ENCODE measurements at regions not wholly inside any gene's neighbourhood (a gene's known extent, or its start where the extent isn't known, plus 50 kb on each side); places are given as distances from the start of the nearest gene placed in this dataset.
A peak's percentile ranks its signal among the peaks of the same experiment; 100 is the strongest.

DNA sequence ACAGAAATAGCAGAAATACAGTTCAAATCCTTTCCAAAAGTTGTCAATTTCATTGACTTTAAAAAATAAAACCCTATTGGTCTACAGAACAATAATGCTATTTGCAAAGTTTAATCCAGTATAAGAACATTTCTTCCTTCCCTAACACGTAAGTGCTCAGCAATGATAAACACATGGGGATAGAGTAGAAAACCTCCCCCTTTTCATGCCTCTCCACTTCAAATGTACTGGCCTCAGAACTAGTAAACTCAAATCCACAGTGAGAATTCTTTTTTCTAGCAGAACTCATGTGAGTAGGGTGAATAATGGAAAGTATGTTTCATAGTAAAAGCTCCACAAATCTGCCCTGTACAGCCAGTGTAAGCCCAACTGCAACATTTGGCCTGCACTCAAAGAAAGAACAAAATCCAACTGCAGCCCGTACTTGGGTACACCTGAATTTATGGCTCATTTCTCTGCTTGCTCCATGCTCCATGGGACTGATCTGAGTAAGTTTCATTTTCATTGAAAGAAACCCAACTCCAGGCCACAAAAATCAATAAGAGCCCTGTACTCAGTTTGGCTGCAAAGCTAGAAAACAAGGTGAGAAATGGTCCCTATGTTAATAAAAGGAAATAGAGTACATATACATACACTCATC is 115.0 kb upstream of the RMDN2 start:
- no peak for DNase-seq

DNA sequence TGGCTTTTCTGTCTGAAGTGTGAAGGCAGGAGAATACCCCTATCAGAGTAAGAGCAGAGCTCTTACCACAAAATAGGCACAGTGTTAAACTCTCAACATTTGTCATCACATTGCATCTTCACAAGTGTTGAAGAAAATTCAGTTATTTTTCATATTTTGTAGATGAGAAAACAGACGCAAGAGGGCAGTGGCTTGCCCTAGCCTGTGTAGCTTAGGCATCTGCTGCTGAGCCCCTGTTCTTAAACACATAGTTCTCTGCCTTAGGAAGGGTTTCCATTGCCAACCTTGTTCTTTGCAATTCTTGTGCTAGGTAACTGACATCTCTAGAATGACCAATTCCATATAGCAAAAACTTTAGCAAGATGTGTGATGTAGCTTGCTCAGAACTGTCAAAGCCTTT is 112.7 kb upstream of the RMDN2 start:
- no peak for DNase-seq

DNA sequence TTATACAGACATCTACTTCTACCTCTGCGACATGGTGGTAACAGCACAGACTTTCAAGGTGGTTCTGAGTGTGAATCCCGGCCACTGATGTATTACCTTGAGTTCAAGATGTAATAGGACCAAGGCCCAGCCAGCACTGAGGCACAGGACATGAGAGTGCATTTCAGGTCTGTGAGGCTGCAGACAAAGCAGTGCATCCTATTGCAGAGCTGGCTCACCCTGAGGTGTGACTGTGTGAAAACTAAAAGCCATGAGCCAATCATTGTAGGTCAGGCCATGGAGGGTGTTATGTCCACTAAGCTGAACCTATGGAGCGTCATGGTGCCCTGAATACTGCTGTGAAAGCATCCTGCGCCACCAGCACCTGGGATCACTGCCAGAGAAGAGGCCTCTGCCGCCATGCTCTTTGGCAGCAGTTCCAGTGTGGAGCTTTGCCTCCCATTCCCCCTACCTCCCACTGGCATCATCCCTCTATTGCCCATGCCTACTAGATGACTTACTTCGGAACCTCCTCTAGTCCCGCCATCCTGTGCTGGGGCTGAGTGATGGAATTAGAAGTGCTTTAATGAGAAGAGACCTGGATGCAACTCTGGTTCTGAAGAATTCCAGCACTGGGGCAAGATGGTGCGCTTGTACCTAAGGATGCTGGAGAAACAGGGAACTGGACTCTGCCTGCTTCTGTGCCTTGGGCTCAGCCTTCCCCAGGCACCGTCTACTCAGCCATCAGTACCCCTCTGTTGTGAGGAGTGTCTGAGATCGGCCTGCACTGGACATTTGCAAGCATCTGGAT is 112.0 kb upstream of the RMDN2 start:
- no peak for DNase-seq

DNA sequence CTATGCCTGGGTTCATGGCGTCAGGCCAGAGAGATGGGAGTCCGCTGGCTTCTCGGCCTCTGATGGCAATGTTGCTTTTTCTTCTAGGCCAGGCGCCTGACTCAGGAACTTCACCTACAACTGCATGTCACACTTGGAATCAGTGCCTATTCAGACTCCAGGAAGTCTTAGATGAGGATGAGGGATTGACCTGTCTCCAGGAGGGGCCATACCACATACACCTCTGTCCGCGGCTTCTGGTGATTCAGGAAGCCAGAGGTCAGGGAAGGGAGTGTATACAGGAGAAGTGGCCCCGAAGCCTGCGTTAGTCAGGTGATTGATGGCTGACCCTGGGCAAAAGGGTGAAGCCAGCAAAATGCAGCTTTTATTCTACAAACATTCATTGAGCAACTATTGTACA is 109.1 kb upstream of the RMDN2 start:
- DNase-seq: no peak

DNA sequence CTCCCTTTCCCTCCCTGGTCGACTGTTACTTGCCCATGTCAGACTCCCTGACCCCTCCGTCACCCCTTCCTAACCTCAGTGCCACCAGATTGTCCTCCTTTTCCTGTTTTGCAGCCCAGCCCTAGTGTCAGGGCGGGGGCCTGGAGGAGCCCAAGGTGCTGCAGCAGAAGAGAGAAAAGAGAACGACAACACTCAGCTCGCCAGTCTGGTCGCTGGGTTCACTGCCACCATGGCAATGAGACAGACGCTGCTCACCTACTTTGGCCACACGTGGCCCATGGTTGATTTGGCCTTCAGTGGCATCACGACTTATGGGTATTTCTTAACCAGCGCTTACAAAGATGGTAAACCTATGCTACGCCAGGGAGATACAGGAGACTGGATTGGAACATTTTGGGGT is 108.4 kb upstream of the RMDN2 start:
- DNase-seq: no peak

DNA sequence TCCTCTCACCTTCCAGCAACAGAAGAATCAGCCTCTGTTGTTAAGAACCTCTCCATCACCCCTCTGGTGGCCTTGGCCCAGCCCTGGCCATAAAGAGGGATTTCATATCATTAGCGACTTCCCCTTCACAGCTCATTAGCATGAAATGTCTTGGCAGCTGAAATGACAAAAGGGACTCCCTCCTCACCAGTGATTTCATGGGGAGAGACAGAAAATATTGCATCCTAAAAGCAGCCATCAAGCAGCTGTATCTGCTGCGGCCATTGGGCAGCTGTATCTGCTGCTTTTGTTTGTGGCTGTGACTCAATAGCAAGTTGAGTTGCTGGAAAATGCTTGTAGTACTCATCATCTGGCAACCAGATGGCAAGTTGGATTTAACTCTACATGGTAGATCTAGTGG is 105.9 kb upstream of the RMDN2 start:
- no peak for DNase-seq

DNA sequence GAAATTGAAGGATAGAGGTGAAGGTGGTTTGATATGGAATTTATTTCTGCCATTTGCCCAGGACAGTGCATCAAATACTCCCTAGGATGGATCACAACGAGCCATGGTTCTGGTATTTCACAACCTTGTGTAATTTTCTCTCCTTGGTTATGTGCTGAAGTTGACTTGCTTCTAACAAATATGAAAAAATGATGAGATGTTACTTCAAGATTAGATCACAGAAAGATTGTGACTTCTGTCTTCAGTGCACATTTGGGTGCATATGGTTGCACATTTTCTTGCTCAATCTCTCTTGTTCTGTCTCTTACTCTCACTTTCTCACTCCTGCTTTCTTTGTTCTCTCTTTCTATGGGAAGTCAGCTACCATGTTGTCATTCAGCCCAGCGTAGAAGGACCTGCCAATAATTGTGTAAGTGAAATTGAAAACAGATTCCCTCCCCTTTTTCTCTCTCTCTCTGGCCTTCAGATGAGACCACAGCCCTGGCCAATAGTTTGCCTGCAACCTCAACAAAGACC is 104.6 kb upstream of the RMDN2 start:
- no peak for DNase-seq

DNA sequence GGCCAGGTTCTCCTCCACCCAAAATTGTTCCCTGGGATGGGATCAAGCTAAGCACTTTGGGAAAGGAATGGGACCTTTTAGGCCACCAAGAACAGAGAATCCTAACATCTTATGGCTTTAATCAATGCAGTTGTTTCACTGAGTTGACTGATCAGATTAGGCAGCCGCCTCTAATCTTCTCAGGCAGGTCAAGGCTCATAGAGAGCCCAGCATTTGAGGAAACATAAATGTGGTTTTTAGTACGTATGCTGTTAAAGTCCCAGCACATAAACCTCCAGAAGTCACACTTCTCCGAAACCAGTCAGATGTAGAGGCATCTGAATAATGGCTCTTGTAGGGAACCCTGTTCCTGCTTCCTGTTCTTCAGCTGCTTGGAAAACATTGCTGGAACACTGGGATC is 99.5 kb upstream of the RMDN2 start:
- DNase-seq: no peak

DNA sequence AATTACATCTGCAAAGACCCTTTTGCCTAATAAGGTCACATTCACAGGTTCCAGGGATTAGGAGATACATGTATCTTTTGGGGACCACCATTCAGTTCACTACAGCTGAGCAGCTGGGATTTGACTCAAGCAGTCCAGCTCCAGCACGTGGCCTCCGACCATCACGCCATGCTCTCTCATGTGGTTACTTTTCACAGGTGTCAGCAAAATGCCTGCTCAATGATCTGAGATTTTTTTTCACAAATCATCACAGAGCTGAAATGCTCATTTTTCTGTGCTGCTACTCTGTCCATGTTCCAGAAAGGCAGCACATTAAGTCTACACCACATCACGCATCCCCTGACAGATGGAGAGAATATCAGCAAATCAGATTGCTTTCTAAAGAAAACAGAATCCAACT is 98.5 kb upstream of the RMDN2 start:
- DNase-seq: no peak

DNA sequence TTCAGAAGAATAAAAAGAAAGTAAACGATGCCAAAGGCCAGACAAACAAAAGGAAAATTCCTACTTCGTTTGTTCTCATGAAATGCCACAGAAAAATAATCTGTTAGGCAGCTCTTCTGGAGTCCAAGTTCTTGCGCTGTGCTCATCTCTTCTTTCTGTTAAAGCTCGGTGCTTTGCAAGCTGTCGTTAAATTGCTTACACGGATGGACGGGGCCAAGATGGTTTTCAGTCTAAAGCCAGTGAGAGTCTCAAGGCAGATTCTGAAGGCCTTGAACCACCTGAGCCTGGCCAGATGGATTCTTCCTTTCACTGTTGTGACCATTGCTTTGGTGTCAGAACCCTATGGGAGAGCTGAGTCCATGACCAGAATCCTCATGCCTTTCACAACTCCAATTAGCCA is 97.6 kb upstream of the RMDN2 start:
- DNase-seq: no peak

DNA sequence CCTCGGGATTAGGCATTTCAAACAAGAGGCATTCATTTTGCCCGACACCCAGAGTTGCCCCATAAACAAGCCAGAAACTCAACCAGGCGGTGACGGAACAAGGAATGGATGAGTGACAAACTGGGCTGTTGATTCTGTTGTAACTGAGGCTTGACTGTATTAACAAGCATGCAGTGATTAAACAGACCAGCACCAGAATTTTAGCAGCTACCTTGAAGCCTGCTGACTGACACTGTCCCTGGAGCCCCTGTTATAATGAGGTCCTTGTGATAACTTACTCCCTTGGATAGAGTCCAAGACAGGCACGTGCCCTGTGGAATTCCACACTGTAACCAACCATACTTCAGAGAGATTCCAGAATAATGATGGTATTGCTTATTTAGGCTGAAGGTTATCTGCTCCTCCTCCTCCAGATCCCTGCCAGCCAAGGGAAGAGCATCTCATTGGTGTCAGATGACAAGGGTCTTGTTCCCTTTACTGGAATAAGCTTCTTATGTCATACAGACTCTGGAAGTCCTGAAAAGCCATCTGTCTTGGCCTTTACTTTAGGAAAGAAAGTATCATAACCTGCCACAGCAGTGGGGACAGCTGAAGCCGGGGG is 97.1 kb upstream of the RMDN2 start:
- DNase-seq: peak; percentile 42

DNA sequence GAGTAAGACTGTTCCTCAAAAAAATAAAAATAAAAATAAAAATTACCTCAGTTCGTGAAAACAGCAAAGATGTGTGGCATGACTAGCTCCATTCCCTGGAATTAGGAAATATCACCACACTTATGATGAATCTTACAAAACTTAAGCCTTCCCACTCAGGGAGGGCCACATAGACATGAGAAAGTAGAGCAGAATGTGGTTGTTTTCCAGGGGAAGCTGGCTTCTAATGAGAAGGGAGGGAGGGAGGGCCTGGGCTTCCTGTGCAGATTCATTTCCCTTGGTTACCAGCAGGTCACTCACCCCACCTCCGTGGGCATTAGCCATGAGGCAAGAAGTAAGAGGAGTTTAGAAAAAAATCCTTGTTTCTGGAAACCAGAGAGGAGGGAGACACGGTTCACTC is 95.9 kb upstream of the RMDN2 start:
- DNase-seq: no peak

DNA sequence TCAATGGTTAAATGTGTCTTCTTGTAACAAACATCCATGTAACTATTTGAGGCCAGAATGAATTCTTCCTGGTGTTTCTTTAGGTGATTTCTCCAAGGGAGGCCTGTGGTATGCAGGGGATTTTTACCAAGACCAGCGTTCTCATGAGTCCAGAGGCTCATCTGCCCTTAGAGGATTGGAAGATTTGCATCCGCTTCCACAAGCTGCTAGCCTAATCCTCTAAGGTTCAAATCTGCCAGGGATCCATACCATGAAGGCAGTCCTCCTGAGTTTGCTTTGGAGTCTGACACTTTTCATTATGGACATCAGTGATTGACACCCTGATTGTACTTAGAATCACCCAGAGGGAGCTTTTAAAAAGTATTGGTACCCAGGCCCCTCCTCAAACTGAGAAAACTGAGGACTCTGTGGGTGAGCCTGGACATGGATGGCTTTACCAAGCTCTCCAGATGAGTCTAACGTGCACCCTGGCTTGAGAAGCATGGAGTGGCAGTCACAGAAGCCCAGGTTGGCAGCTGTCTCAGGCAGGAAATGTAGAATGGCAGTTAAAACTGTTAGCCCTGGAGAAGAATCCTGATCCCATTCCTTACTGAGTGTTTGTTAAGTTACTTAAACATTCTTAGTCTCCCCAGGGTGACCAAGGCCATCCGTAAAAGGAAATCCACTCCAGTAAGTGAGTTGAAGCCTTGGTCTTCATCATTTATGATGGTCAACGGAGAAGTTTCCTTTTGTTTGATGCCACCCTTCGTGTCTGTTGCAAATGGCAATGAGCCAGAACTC is 95.3 kb upstream of the RMDN2 start:
- DNase-seq: no peak

DNA sequence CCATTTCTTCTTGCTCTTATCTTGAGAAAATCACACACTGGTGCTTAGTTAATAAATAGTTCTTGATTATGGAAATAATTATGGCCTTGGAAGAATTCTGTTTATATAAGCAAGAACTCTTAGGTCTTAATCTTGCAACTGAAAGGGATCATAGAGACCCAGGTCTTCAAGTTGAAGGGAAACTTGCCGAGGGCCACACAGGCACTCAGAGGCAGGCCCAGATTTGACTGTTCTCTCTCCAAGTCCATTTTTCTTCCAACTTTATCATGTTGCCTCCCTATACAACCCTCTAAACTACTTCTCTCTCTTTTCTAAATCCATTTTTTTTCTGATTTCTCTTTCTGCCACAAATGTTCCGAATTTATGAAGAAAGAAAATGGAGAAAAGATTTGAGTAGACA is 94.5 kb upstream of the RMDN2 start:
- DNase-seq: no peak

DNA sequence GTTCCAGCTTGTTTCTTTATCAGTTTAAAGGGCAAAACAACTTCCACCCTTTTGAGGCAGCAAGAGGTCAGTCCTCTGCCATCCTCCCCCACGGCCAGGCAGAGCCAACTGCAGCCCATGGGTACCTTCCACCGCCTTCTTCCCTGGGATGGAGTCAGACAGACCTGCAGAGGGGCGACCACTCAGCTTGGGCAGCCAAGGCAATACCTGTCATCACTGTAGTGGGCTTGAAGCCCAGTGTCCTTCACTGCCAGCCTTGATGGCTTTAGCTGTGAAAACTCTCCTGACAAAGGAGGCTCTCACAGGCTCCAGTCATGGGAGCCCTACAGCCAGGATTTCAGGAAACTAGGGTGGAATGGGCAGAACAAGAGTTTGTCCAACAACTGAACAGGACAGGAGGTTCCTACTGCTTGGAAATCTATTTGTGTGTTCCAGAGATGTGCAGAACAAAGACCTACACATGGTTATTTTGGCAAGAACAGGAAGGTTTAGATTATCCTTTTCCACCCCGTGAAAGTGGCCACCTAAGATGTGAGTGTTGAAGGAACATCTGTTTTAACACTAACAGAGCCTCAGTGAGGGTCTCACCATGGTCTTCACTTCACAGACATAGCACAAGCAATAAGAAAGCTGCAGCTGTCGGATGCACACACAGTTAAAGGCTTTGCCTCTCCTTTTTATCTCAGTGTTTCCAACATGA is 93.9 kb upstream of the RMDN2 start:
- no peak for DNase-seq

DNA sequence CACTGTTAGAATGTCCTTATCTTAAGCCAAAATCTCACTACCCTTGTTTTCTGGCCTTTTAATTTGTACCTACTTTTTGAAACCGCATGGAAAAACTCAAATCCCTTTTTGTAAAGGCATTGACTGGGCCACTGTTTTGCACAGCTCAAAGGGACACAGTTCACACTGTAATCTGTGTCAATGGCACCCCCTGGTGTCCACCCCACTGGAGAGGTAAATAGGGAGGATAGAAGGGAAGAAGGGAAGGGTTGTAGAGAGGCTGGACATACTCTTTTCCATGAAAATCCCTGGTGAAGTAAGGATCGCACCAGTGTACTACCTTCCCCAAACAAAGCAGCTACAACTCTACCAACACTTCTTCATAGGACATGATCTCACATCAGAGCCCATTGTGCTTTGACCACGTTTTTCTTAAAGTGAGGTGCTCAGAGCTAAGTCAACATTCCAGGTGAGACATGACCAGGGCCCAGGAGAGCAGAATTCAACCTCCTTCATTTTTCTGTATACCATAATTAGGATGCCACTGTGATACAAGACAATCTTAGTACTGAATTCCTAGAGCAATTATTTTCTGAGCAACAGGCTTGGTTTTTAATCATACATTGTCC is 92.4 kb upstream of the RMDN2 start:
- peak; percentile 54 for DNase-seq

DNA sequence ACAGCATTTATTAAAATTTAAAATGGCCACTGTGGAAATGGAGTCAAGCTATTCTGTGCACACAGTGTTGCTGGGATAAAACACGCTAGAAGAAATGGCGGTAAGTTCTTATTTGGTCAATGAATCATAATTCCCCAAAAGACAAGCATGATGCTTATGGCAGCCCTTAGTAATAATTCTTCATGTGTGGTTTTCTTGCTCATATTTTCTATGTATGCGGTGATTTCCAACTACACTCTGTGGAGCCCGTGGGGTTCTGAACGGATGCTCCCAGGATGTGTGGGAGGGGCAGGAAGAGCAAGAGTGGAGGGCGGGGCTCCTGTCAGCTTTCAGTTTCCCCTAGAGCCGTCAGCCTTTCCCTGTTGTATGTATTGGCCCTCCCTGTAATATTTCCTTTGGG is 91.7 kb upstream of the RMDN2 start:
- DNase-seq: no peak

DNA sequence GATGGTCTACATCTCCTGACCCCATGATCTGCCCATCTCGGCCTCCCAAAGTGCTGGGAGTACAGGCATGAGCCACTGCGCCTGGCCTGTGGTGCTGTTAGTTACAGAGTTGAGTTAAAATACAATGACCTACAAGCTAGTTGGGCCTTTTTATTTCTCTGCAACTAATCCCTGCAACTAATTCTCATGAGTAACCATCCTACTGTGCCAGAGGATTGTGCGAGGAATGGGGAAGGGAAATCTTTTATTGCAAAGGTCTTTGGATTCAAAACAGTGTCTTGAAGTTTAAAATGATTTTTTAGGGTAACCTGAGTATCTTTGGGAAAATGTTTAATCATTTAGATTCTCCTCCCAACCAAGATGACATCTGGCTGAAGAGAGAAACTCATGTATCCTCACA is 88.8 kb upstream of the RMDN2 start:
- no peak for DNase-seq

DNA sequence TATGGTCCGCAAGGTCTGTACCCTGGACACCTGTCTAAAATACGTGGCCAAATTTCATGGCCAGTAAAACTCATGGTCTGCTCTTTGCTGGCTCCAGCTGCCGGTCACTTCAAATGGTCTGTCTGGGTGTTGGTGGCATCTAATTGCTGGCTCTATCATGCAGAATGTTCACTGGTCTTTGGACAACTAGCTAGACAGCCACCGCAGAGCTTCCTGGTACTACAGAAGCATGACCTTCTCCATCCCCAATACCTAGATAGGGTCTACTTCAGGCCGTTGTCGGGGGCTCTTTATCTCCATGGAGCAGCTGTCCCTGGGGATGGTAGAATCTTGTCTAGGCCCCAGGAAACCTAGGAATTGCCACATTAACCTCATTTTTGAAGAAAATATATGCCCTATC is 88.4 kb upstream of the RMDN2 start:
- DNase-seq: no peak

DNA sequence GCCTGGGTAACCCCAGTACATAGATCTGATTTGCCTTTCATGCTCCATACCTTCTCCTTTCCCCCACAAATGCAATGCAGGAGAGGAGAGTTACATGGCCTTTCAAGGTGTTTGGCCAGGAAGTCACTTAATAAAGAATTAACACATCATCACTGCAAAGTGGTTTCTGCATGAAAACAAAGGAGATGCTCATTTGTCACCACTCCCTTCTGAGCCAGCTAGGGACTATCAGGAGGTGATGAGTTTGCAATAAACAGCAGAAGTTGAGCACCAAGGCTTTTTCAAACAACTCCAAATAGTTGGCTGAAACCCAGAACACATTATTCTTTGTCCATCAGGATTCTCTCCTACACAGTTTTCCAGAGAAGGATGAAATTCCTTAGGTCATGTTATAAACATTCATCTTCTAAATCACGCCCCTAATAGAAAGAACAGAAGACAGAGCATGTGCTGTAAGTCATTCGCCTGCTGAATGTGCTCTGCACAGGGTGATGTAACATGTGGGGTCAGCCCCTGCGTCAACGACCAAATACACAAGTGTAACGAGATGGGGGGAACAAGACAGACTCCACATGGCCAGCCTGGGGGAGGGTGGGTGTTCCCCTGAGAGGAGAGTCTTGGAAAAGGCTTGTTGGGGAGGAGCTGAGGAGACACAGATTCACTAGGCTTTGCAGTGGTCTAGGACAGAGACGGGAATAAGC is 87.3 kb upstream of the RMDN2 start:
- peak; percentile 41 for DNase-seq

DNA sequence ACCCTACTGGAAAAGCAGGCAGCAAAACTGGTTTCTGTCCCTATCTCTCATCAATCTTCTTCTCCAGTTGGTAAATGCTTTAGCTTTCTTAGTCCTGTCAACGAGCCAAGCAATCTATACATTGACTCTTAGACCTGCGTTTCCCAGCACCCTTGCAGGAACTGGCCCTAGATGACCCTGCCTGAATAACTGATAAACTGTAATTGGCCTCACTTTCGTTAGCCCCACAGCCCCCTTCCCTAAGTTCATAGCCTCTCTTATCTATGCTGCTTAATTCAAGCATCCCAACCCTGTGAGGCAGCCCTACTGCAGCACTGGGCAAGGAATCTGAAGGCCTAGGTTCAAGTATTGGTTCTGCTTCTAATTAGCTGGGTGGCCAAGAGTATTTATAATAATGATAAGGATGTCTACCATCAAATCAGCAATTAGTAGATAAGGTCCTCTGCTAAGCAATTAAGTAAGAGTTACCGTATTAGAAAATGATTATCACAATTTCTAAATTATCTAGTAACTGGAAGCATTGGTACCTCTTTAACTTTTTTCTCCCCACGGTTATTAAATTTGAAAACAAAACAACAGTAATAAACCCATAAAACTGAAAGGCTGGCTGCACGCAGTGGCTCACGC is 86.4 kb upstream of the RMDN2 start:
- DNase-seq: no peak

All from right kidney (tissue), 1 donor.